Liver (tissue), 3 donors: ENCODE measurements at regions not wholly inside any gene's neighbourhood (a gene's known extent, or its start where the extent isn't known, plus 50 kb on each side); places are given as distances from the start of the nearest gene placed in this dataset.

ENCODE experiments used
- EGR1 ChIP-seq, 2 donors: IDR thresholded peaks; 2 replicates each; pipeline ENCODE4 v1.6.1; 2016 to 2018; ENCODE audit warnings: antibody characterized with exemption in 2 of 2, low read depth in 2 of 2
- FOXA1 ChIP-seq: IDR thresholded peaks from 2 replicates; pipeline ENCODE4 v1.6.1; 2016; ENCODE audit warnings: antibody characterized with exemption
- GABPA ChIP-seq, 2 donors: IDR thresholded peaks in 1 of 2; conservative IDR thresholded peaks in 1 of 2; 2 replicates each; pipeline ENCODE4 v1.6.1; 2016; ENCODE audit warnings: antibody characterized with exemption in 2 of 2, mild to moderate bottlenecking in 1 of 2, moderate library complexity in 1 of 2
- JUND ChIP-seq, 2 donors: IDR thresholded peaks; 2 replicates each; pipeline ENCODE4 v1.6.1; 2016; ENCODE audit warnings: antibody characterized with exemption in 2 of 2
- RAD21 ChIP-seq, 2 donors: IDR thresholded peaks; 2 replicates each; pipeline ENCODE4 v1.6.1; 2016; ENCODE audit warnings: antibody characterized with exemption in 2 of 2, mild to moderate bottlenecking in 2 of 2
- RXRA ChIP-seq, 2 donors: IDR thresholded peaks; 2 replicates each; pipeline ENCODE4 v1.6.1; 2017 to 2018; ENCODE audit warnings: antibody characterized with exemption in 2 of 2, mild to moderate bottlenecking in 1 of 2
- SP1 ChIP-seq: IDR thresholded peaks from 2 replicates; pipeline ENCODE4 v1.6.1; 2018; ENCODE audit warnings: antibody characterized with exemption, mild to moderate bottlenecking
- TAF1 ChIP-seq: conservative IDR thresholded peaks from 2 replicates; pipeline ENCODE4 v1.6.1; 2016; ENCODE audit warnings: antibody characterized with exemption, mild to moderate bottlenecking
- YY1 ChIP-seq: IDR thresholded peaks from 2 replicates; pipeline ENCODE4 v1.6.1; 2016; ENCODE audit warnings: antibody characterized with exemption, mild to moderate bottlenecking
- TF ChIP-seq, protein P1 (sequence below): fragments of 150-350 bp; IDR thresholded peaks from 2 replicates; pipeline ENCODE4 v1.5.1; 2017; ENCODE audit warnings: improper control_type of control experiment, low read depth, low read length; ENCODE audit not compliant: missing input control
- TF ChIP-seq, protein P2 (sequence below): IDR thresholded peaks from 2 replicates; pipeline ENCODE4 v1.6.1; 2016; ENCODE audit warnings: antibody characterized with exemption
- TF ChIP-seq, protein P3 (sequence below): IDR thresholded peaks from 2 replicates; pipeline ENCODE4 v1.6.1; 2016; ENCODE audit warnings: antibody characterized with exemption
- TF ChIP-seq, protein P4 (sequence below): IDR thresholded peaks from 2 replicates; pipeline ENCODE4 v1.6.1; 2016; ENCODE audit warnings: antibody characterized with exemption
- TF ChIP-seq, protein P5 (sequence below): IDR thresholded peaks from 2 replicates; pipeline ENCODE4 v1.6.1; 2016; ENCODE audit warnings: antibody characterized with exemption, mild to moderate bottlenecking
- donor health status: healthy.
- donor health status: healthy.

DNA sequence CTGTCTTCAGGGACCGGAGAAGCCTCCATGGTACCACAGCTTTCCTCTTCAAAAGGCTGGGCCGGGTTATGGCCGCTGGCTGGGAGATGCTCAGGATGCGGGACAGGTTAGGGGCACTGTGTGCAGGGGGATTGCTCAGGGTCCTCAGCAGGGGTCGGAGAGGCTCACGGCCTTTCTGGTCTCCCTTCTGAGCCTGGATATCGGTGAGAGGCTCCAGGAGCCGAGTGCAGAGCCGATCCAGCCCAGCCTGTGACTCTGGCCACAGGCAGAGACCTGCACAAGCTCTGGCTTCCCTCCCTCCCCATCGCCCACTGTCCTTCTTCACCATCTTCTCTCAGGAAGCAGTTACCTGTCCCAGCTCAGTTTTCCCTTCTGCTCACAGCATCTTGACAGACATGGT lies 306.0 kb downstream of the ZNF536 start:
- TF ChIP-seq, protein P1, sequence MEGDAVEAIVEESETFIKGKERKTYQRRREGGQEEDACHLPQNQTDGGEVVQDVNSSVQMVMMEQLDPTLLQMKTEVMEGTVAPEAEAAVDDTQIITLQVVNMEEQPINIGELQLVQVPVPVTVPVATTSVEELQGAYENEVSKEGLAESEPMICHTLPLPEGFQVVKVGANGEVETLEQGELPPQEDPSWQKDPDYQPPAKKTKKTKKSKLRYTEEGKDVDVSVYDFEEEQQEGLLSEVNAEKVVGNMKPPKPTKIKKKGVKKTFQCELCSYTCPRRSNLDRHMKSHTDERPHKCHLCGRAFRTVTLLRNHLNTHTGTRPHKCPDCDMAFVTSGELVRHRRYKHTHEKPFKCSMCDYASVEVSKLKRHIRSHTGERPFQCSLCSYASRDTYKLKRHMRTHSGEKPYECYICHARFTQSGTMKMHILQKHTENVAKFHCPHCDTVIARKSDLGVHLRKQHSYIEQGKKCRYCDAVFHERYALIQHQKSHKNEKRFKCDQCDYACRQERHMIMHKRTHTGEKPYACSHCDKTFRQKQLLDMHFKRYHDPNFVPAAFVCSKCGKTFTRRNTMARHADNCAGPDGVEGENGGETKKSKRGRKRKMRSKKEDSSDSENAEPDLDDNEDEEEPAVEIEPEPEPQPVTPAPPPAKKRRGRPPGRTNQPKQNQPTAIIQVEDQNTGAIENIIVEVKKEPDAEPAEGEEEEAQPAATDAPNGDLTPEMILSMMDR, result no peak
- TF ChIP-seq, protein P2, sequence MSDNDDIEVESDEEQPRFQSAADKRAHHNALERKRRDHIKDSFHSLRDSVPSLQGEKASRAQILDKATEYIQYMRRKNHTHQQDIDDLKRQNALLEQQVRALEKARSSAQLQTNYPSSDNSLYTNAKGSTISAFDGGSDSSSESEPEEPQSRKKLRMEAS, result no peak
- TF ChIP-seq, protein P3, sequence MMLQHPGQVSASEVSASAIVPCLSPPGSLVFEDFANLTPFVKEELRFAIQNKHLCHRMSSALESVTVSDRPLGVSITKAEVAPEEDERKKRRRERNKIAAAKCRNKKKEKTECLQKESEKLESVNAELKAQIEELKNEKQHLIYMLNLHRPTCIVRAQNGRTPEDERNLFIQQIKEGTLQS, result no peak
- TF ChIP-seq RAD21 (IDR thresholded peaks at IDR 0.05) (no peak), TAF1 (no peak), SP1 (no peak), YY1 (no peak), FOXA1 (no peak), RXRA (IDR thresholded peaks at IDR 0.05) (no peak), GABPA (IDR thresholded peaks at IDR 0.05 in 1 of 2, conservative IDR thresholded peaks at IDR 0.05 in 1 of 2) (no peak), EGR1 (IDR thresholded peaks at IDR 0.05; ENCODE audit: low read depth in 2 of 2) (no peak), JUND (IDR thresholded peaks at IDR 0.05) (no peak)
- TF ChIP-seq, protein P4, sequence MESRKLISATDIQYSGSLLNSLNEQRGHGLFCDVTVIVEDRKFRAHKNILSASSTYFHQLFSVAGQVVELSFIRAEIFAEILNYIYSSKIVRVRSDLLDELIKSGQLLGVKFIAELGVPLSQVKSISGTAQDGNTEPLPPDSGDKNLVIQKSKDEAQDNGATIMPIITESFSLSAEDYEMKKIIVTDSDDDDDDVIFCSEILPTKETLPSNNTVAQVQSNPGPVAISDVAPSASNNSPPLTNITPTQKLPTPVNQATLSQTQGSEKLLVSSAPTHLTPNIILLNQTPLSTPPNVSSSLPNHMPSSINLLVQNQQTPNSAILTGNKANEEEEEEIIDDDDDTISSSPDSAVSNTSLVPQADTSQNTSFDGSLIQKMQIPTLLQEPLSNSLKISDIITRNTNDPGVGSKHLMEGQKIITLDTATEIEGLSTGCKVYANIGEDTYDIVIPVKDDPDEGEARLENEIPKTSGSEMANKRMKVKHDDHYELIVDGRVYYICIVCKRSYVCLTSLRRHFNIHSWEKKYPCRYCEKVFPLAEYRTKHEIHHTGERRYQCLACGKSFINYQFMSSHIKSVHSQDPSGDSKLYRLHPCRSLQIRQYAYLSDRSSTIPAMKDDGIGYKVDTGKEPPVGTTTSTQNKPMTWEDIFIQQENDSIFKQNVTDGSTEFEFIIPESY, result no peak
- TF ChIP-seq, protein P5, sequence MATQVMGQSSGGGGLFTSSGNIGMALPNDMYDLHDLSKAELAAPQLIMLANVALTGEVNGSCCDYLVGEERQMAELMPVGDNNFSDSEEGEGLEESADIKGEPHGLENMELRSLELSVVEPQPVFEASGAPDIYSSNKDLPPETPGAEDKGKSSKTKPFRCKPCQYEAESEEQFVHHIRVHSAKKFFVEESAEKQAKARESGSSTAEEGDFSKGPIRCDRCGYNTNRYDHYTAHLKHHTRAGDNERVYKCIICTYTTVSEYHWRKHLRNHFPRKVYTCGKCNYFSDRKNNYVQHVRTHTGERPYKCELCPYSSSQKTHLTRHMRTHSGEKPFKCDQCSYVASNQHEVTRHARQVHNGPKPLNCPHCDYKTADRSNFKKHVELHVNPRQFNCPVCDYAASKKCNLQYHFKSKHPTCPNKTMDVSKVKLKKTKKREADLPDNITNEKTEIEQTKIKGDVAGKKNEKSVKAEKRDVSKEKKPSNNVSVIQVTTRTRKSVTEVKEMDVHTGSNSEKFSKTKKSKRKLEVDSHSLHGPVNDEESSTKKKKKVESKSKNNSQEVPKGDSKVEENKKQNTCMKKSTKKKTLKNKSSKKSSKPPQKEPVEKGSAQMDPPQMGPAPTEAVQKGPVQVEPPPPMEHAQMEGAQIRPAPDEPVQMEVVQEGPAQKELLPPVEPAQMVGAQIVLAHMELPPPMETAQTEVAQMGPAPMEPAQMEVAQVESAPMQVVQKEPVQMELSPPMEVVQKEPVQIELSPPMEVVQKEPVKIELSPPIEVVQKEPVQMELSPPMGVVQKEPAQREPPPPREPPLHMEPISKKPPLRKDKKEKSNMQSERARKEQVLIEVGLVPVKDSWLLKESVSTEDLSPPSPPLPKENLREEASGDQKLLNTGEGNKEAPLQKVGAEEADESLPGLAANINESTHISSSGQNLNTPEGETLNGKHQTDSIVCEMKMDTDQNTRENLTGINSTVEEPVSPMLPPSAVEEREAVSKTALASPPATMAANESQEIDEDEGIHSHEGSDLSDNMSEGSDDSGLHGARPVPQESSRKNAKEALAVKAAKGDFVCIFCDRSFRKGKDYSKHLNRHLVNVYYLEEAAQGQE, result no peak
